Caco-2 (cell line): ENCODE measurements at regions not wholly inside any gene's neighbourhood (a gene's known extent, or its start where the extent isn't known, plus 50 kb on each side); places are given as distances from the start of the nearest gene placed in this dataset.
"Not testable (repeated sequence)": the region's sequence is repeated elsewhere in the genome, so short reads cannot be mapped to it uniquely, and the experiment has no call there.

ENCODE experiments used
- BruUV-seq: library from RNA; stranded (reverse); fragments of 400-500 nt; replicated peaks from 2 replicates; lab custom pipeline; 2021; lab: Mats Ljungman, UMichigan
- CTCF ChIA-PET: fragments of 300-600 bp; sonication (Branson Sonifier 250); formaldehyde crosslinking; loops from one replicate; lab custom pipeline; 2022; ENCODE audit warnings: antibody characterized with exemption; lab: Charles Lee
- POLR2A ChIA-PET: fragments of 300-600 bp; sonication (Branson Sonifier 250); formaldehyde crosslinking; loops from one replicate; lab custom pipeline; 2022; ENCODE audit warnings: antibody characterized with exemption; lab: Charles Lee
- DNase-seq, 2 experiments: peaks; one replicate each; pipeline versions ENCODE4 v3.0.0 to v3.0.0-alpha.2; 2020 to 2022
- H3K27me3 ChIP-seq: replicated peaks from 2 replicates; pipeline ENCODE4 v1.6.0; 2011; ENCODE audit warnings: low read length; ENCODE audit not compliant: control insufficient read depth, insufficient read depth
- H3K36me3 ChIP-seq: 2 replicates; pipeline ENCODE4 v1.5.1; 2011; ENCODE audit warnings: low read length; ENCODE audit not compliant: control insufficient read depth, insufficient read depth
- H3K4me1 ChIP-seq: fragments of 250-450 bp; sonication (Bioruptor Pico); 2 replicates; pipeline ENCODE4 v1.5.1; 2020; ENCODE audit warnings: mild to moderate bottlenecking
- H3K4me3 ChIP-seq: 2 replicates; pipeline ENCODE4 v1.5.1; 2011; ENCODE audit warnings: low read depth, mild to moderate bottlenecking, control low read depth, low read length
- H3K9me3 ChIP-seq: fragments of 250-450 bp; sonication (Bioruptor Pico); 2 replicates; pipeline ENCODE4 v1.5.1; 2020; ENCODE audit warnings: mild to moderate bottlenecking, moderate library complexity
- H3K27ac Mint-ChIP-seq: one replicate; pipeline ENCODE4 v1.8.0; 2022; ENCODE audit warnings: mixed read lengths; ENCODE audit not compliant: unreplicated experiment
- H3K27me3 Mint-ChIP-seq: one replicate; pipeline ENCODE4 v1.8.0; 2022; ENCODE audit warnings: mixed read lengths; ENCODE audit not compliant: insufficient read depth, unreplicated experiment
- H3K36me3 Mint-ChIP-seq: one replicate; pipeline ENCODE4 v1.8.0; 2022; ENCODE audit warnings: mild to moderate bottlenecking, mixed read lengths; ENCODE audit not compliant: insufficient read depth, unreplicated experiment
- H3K4me1 Mint-ChIP-seq: one replicate; pipeline ENCODE4 v1.8.0; 2022; ENCODE audit warnings: low read depth, mixed read lengths; ENCODE audit not compliant: unreplicated experiment
- H3K4me3 Mint-ChIP-seq: one replicate; pipeline ENCODE4 v1.8.0; 2022; ENCODE audit warnings: mild to moderate bottlenecking, moderate library complexity, mixed read lengths; ENCODE audit not compliant: unreplicated experiment
- H3K9me3 Mint-ChIP-seq: one replicate; pipeline ENCODE4 v1.8.0; 2022; ENCODE audit warnings: mixed read lengths; ENCODE audit not compliant: unreplicated experiment
- intact Hi-C: fragments of 100-400 bp; cut with micrococcal nuclease; formaldehyde crosslinking; loops from one replicate; pipeline ENCODE4 v1.10.0; 2022; ENCODE audit not compliant: unreplicated experiment
- TF ChIP-seq, protein P1 (sequence below), 2 experiments: fragments of 200-600 bp in 1 of 2; IDR thresholded peaks; 1 replicate in 1 of 2; 2 replicates in 1 of 2; pipeline versions ENCODE4 v1.5.1 to v1.8.0; 2011 to 2022; ENCODE audit warnings: antibody characterized with exemption in 1 of 2, control low read depth in 1 of 2, inconsistent platforms in 1 of 2, low read depth in 1 of 2, low read length in 1 of 2, mild to moderate bottlenecking in 1 of 2, moderate library complexity in 1 of 2; ENCODE audit not compliant: insufficient read depth in 1 of 2, severe bottlenecking in 1 of 2, unreplicated experiment in 1 of 2

- H3K27ac Mint-ChIP-seq, result no peak overlapping the region
- no peak overlapping the region for H3K4me3 ChIP-seq
- CTCF ChIA-PET, result no interaction called here
- POLR2A ChIA-PET, result no interaction called here
- no peak for DNase-seq
- TF ChIP-seq, protein P1, sequence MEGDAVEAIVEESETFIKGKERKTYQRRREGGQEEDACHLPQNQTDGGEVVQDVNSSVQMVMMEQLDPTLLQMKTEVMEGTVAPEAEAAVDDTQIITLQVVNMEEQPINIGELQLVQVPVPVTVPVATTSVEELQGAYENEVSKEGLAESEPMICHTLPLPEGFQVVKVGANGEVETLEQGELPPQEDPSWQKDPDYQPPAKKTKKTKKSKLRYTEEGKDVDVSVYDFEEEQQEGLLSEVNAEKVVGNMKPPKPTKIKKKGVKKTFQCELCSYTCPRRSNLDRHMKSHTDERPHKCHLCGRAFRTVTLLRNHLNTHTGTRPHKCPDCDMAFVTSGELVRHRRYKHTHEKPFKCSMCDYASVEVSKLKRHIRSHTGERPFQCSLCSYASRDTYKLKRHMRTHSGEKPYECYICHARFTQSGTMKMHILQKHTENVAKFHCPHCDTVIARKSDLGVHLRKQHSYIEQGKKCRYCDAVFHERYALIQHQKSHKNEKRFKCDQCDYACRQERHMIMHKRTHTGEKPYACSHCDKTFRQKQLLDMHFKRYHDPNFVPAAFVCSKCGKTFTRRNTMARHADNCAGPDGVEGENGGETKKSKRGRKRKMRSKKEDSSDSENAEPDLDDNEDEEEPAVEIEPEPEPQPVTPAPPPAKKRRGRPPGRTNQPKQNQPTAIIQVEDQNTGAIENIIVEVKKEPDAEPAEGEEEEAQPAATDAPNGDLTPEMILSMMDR (IDR thresholded peaks at IDR 0.05; ENCODE audit: insufficient read depth in 1 of 2, low read depth in 1 of 2, low read length in 1 of 2, severe bottlenecking in 1 of 2, unreplicated experiment in 1 of 2), result no peak
- H3K4me1 Mint-ChIP-seq, result no peaks in the 10 kb centered on the region
- no peaks in the 10 kb centered on the region for H3K4me1 ChIP-seq
- intact Hi-C loops, result no loop called here
- peaks cover 12% of the 10 kb centered on the region for H3K9me3 Mint-ChIP-seq
- no peak overlapping the region for H3K4me3 Mint-ChIP-seq
- H3K36me3 Mint-ChIP-seq, result no peaks in the 10 kb centered on the region
- H3K27me3 ChIP-seq, result no peaks in the 10 kb centered on the region; the same call in 1 of the 2 replicates
- no TSS peak for BruUV-seq
- H3K27me3 Mint-ChIP-seq, result peaks cover 38% of the 10 kb centered on the region
- H3K9me3 ChIP-seq, result no peaks in the 10 kb centered on the region
- H3K36me3 ChIP-seq, result no peaks in the 10 kb centered on the region
Observed at GRCh38 chr12:131574395-131574771, 136.5 kb upstream of the SFSWAP start.

DNA sequence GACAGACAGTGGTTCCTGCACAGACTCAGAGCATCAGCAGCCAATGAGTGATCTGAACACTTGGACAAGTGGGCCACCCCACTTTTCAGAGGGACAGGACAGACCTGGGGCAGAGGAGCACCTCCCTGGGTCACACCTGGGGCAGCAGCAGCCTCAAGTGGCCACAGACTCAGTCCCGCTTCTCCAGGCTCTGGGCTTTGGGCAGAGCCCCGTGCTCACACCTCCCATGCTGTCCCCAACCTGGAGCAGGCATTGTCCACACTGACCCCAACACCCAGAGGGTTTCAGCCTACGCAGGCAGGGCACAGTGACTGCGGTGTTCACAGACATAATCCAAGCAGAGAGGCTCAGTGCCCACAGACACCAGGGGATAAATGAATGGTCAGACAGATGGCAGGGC, 135.5 kb upstream of the SFSWAP start:
- no peak overlapping the region for H3K4me3 ChIP-seq
- peaks cover 20% of the 10 kb centered on the region for H3K9me3 Mint-ChIP-seq
- DNase-seq, result no peak
- ChIA-PET CTCF (no interaction called here), POLR2A (no interaction called here)
- H3K4me1 ChIP-seq, result no peaks in the 10 kb centered on the region
- no peaks in the 10 kb centered on the region for H3K36me3 ChIP-seq
- H3K9me3 ChIP-seq, result no peaks in the 10 kb centered on the region
- H3K4me3 Mint-ChIP-seq, result no peak overlapping the region
- no peak overlapping the region for H3K27ac Mint-ChIP-seq
- intact Hi-C loops, result no loop called here
- no peaks in the 10 kb centered on the region for H3K36me3 Mint-ChIP-seq
- no peaks in the 10 kb centered on the region for H3K4me1 Mint-ChIP-seq
- H3K27me3 ChIP-seq, result no peaks in the 10 kb centered on the region; the same call in 1 of the 2 replicates
- TF ChIP-seq, protein P1 (IDR thresholded peaks at IDR 0.05; ENCODE audit: insufficient read depth in 1 of 2, low read depth in 1 of 2, low read length in 1 of 2, severe bottlenecking in 1 of 2, unreplicated experiment in 1 of 2), result no peak
- no TSS peak for BruUV-seq
- peaks cover 41% of the 10 kb centered on the region for H3K27me3 Mint-ChIP-seq

DNA sequence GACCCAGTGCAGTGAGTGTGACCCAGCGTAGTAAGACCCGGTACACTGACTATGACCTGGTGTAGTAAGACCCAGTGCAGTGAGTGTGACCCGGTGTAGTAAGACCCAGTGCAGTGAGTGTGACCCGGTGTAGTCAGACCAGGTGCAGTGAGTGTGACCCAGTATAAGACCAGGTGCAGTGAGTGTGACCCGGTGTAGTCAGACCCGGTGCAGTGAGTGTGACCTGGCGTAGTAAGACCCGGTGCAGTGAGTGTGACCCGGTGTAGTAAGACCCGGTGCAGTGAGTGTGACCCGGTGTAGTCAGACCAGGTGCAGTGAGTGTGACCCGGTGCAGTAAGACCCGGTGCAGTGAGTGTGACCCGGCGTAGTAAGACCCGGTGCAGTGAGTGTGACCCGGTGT, 134.2 kb upstream of the SFSWAP start:
- H3K36me3 ChIP-seq, DNase-seq, H3K36me3 Mint-ChIP-seq, POLR2A ChIA-PET, BruUV-seq, H3K4me1 Mint-ChIP-seq, H3K4me3 ChIP-seq, H3K27me3 ChIP-seq, CTCF ChIA-PET, H3K27ac Mint-ChIP-seq, H3K4me3 Mint-ChIP-seq, H3K4me1 ChIP-seq, H3K9me3 ChIP-seq, intact Hi-C loops: not testable (repeated sequence)
- Mint-ChIP-seq H3K9me3 (peaks cover 34% of the 10 kb centered on the region), H3K27me3 (peaks cover 36% of the 10 kb centered on the region)

DNA sequence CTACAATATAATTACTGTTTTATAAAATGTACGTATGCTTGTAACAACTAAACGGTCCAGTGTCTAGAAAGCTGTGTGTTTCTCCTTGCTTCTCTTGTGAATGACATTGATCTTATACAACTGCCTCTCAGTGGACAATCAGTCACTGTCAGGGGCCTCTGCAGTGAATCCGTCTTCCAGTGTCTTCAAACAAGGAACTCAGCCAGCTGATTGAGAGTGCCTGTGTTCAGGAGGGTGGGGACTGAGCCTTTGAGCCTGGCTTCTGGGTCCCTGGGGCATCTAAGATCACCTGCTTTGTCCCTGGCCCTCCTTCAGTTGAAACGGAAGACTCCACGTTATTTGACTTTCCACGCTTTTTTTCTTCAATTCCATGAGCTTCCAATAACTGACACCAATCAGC, 133.1 kb upstream of the SFSWAP start:
- Histone ChIP-seq H3K36me3 (no peaks in the 10 kb centered on the region), H3K4me1 (no peaks in the 10 kb centered on the region), H3K27me3 (no peaks in the 10 kb centered on the region), H3K4me3 (no peak overlapping the region), H3K9me3 (no peaks in the 10 kb centered on the region)
- H3K27ac Mint-ChIP-seq, result no peak overlapping the region
- POLR2A ChIA-PET, result no interaction called here
- no peak for DNase-seq
- intact Hi-C loops, result no loop called here
- H3K27me3 Mint-ChIP-seq, result peaks cover 37% of the 10 kb centered on the region
- no TSS peak for BruUV-seq
- H3K4me1 Mint-ChIP-seq, result no peaks in the 10 kb centered on the region
- peaks cover 43% of the 10 kb centered on the region for H3K9me3 Mint-ChIP-seq
- H3K36me3 Mint-ChIP-seq, result no peaks in the 10 kb centered on the region
- no peak overlapping the region for H3K4me3 Mint-ChIP-seq
- CTCF ChIA-PET, result no interaction called here
- TF ChIP-seq, protein P1 (IDR thresholded peaks at IDR 0.05; ENCODE audit: insufficient read depth in 1 of 2, low read depth in 1 of 2, low read length in 1 of 2, severe bottlenecking in 1 of 2, unreplicated experiment in 1 of 2), result no peak
